KOPT-K1 (cell line): ENCODE measurements at regions not wholly inside any gene's neighbourhood (a gene's known extent, or its start where the extent isn't known, plus 50 kb on each side); places are given as distances from the start of the nearest gene placed in this dataset.
"Not testable (repeated sequence)": the region's sequence is repeated elsewhere in the genome, so short reads cannot be mapped to it uniquely, and the experiment has no call there.

ENCODE experiments used
- H3K27ac ChIP-seq: fragments of 200-600 bp; sonication (generic); 2 replicates; pipeline ENCODE4 v1.5.1; 2016; ENCODE audit warnings: antibody characterized with exemption, mild to moderate bottlenecking, low read depth, low read length; ENCODE audit not compliant: poor library complexity, severe bottlenecking
- H3K36me3 ChIP-seq: fragments of 200-600 bp; sonication (generic); 2 replicates; pipeline ENCODE4 v1.5.1; 2017; ENCODE audit warnings: antibody characterized with exemption, mild to moderate bottlenecking, low read length, moderate library complexity; ENCODE audit not compliant: insufficient read depth
- H3K9me3 ChIP-seq: fragments of 200-600 bp; sonication (generic); 2 replicates; pipeline ENCODE4 v1.5.1; 2017; ENCODE audit warnings: antibody characterized with exemption, low read length, mild to moderate bottlenecking; ENCODE audit not compliant: insufficient read depth, poor library complexity, severe bottlenecking

DNA sequence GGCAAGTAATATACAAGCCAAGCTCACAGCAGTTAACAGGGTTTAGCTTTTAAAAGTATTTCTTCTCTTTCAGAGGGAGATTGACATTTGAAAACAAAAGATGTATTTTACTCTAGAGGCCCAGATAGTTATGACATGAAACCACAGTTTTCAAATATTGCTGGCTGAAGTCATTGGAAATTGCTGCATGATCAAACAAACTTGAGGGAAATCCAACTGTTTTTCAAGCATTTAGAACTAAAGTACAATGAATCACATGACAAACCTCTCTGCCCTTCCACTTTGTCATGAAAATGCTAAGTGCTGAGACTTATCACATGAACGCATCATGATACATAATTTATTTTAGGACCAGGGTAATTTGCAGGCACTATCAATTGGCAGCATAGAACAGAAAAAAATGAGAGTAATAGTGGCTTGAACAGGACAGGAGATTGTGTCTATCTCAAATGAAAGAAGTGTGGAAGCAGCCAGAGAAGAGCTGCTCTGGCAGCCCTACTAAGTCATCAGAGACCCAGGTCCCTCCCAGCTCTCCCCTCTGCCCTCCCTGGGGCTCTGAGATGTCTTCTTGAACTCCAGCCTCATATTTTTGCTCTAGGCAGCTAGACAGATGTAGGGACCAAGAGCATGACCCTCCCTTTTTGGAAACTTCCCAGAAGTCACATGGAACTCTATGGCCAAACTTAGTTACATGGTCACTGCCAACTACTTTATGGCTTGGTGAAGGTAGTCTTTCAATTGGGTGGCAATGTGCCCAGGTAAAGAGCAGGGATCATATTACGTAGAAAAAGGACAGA is 90.1 kb upstream of the PELI2 start:
- H3K9me3 ChIP-seq = no peaks in the 10 kb centered on the region
- H3K27ac ChIP-seq = no peak overlapping the region
- no peaks in the 10 kb centered on the region for H3K36me3 ChIP-seq

- Histone ChIP-seq H3K9me3 (no peaks in the 10 kb centered on the region), H3K36me3 (no peaks in the 10 kb centered on the region), H3K27ac (no peak overlapping the region)
Observed at GRCh38 chr14:56036353-56036752, 81.9 kb upstream of the PELI2 start.

DNA sequence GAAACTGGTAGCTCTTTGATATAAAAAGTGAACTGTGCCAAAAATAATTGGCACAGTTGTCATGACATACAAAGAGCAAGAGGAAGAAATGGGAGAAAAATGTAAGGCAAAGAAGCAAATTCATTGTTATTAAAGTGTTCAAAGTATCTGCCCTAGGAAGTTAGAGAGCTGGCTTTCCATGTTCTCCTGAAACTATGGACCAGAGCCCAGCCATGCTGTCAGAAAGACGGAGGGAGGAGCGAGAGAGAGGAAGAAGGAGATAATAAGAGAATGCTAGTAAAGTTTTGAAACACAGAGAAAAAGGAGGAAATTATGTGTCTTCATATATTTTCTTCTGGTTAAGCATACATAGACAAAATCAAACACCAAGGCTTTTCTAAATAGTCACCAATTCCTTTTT is 78.1 kb upstream of the PELI2 start:
- Histone ChIP-seq H3K36me3 (no peaks in the 10 kb centered on the region), H3K27ac (no peak overlapping the region), H3K9me3 (no peaks in the 10 kb centered on the region)

DNA sequence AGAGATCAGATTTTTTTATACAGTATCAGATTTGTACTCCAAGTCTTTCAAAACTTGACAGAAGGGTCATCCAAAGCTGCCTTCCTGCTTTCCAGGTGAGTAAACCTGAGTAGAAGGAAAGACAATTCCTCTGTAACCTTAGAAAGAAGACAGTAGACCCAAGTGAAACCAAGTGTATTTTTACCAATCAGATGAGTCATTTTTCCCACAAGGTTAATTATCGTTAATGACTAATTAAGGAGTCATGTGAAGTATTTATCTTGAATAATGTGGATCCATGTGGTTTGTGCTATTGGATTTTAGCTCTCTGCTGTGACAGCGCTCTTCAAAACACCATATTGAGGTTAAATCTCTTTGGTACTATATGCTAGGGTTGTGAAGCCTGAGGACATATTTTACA is 74.0 kb upstream of the PELI2 start:
- Histone ChIP-seq H3K27ac (no peak overlapping the region), H3K9me3 (no peaks in the 10 kb centered on the region), H3K36me3 (no peaks in the 10 kb centered on the region)

GRCh38 chr14:56046546-56046945 is 71.7 kb upstream of the PELI2 start:
- H3K9me3 ChIP-seq = no peaks in the 10 kb centered on the region
- H3K36me3 ChIP-seq = no peaks in the 10 kb centered on the region

GRCh38 chr14:56046996-56047395 is 71.2 kb upstream of the PELI2 start:
- H3K9me3 ChIP-seq = no peaks in the 10 kb centered on the region
- no peak overlapping the region for H3K27ac ChIP-seq
- H3K36me3 ChIP-seq = no peaks in the 10 kb centered on the region

More at GRCh38 chr14:56046546-56046945, 71.7 kb upstream of the PELI2 start:
- H3K27ac ChIP-seq = no peak overlapping the region

DNA sequence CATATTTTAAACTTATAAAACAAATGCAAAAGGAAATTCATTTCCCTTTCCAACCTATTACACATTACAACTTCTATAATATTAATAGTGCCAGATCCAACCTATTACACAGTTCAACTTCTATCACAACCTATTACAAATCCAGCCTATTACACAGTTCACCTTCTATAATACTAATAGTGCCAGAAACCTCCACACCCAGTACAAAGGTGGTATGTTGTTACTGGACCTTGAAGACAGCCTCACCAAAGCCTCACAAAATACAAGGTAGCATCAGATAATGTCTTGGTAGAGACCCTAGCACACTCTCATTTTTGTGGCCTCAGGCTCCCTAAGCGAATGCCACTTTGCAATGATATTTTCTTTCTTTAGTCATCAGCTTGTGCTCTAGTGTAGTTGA is 68.7 kb upstream of the PELI2 start:
- no peaks in the 10 kb centered on the region for H3K9me3 ChIP-seq
- no peaks in the 10 kb centered on the region for H3K36me3 ChIP-seq
- H3K27ac ChIP-seq = no peak overlapping the region

DNA sequence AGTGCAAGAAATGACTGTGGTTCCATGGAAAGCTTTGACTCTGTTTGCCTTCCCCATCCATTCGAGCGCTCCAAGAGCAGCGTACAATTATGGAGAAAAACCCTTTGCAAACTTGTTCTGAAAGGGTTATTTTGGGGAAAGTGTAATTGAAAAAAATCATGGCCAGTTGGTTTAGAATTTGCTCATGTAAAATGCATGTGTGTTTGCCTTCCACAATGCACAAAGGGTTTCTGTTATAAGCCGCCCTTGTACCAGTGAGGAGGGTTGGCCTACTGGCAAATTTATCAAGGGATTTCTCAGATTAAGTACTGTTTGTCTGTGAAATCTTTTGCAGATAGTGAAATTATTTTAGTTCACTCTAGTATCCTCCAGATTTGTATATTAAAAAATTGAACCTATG is 62.7 kb upstream of the PELI2 start:
- Histone ChIP-seq H3K36me3 (no peaks in the 10 kb centered on the region), H3K27ac (no peak overlapping the region), H3K9me3 (no peaks in the 10 kb centered on the region)

DNA sequence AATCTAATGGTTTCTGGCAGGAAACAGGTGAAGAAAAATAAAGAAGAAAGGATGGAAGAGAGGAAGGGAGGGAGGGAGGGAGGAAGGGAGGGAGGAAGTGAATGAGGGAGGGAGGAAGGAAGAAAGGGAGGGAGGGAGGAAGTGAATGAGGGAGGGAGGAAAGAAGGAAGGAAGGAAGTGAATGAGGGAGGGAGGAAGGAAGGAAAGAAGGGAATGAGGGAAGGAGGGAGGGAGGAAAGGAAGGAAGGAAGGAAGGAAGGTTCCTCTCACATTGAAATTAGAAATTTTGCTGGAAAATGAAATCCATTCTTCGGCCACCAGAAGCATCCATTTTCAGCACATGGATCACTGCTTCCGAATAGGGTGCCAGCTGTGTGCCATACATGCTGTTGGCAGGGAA is 62.2 kb upstream of the PELI2 start:
- Histone ChIP-seq H3K36me3 (no peaks in the 10 kb centered on the region), H3K9me3 (no peaks in the 10 kb centered on the region), H3K27ac (no peak overlapping the region)

DNA sequence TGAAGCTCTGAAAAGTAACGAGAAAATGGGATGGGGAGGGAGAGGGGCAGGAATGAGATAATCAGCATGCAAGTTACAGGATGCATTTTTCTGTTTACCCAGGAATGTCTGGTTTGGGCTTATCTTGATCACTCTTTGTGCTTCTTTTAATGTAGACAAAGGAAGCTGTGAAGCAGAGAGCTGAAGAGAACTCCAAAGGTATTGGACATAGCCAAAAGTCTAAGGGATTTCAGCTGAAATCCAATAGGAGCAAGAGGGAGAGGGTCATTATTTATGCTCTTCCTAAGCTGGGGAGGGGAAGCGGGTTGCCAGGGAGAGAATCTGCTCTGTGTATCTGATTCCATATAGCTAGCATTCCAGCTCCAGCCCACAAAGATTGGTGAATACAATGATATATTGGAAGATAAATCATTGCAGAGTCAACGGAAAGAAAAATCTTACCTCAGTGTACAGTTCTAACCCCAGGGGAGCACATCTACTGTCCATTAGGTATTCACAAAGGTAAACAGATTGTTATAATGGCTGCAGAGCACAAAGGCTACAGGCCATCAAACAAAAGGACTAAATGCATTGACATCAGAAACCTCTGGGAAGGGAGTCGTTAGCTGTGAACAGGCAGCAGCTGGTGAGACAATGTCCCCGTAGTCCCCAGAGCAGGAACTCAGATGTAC is 61.0 kb upstream of the PELI2 start:
- no peaks in the 10 kb centered on the region for H3K9me3 ChIP-seq
- H3K36me3 ChIP-seq = no peaks in the 10 kb centered on the region
- no peak overlapping the region for H3K27ac ChIP-seq

GRCh38 chr14:56057767-56058166 is 60.4 kb upstream of the PELI2 start:
- Histone ChIP-seq H3K36me3 (no peaks in the 10 kb centered on the region), H3K27ac (no peak overlapping the region), H3K9me3 (no peaks in the 10 kb centered on the region)

DNA sequence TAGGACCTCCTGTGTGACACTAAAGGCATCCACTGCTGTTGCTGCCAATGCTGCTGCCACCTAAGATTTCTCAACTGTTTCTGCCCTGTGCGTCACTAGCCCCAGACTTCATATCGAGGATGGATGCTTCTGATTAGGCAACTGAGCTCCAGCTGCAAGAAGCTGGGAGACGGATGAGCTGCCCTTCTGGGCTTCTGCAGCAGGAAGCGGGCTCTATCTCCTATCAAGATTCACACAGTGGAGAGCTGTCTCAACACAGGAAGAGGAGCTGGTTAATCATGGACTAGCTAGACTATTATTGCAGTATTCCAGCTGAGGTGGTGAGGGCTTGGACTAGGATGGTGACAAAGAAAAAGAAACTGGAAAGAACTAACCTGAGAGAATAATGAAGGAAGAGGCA is 59.2 kb upstream of the PELI2 start:
- Histone ChIP-seq H3K9me3 (no peaks in the 10 kb centered on the region), H3K36me3 (no peaks in the 10 kb centered on the region), H3K27ac (no peak overlapping the region)

DNA sequence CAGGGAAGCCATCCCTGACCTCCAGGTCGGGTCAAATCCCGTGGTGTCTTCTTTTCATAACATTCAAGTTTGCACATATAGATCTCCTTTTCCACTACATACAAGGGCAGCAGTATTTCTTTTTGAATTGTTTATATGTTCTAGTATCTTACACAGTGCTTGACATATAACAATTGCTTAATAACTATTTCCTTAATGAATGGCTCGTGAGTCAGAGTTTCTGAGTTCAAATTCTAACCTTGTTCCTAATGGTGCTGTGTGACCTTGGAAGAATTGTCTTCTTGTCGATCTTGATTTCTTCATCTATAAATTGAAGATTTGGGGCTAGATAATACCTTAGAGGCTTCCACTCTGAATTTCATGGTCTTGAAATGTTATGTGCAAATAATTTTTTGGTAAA is 57.2 kb upstream of the PELI2 start:
- Histone ChIP-seq H3K27ac (no peak overlapping the region), H3K9me3 (no peaks in the 10 kb centered on the region), H3K36me3 (no peaks in the 10 kb centered on the region)

GRCh38 chr14:56063131-56063530 is 55.1 kb upstream of the PELI2 start:
- Histone ChIP-seq H3K27ac (no peak overlapping the region), H3K36me3 (no peaks in the 10 kb centered on the region), H3K9me3 (no peaks in the 10 kb centered on the region)

GRCh38 chr14:56064513-56064912 is 53.7 kb upstream of the PELI2 start:
- Histone ChIP-seq H3K27ac (no peak overlapping the region), H3K9me3 (no peaks in the 10 kb centered on the region), H3K36me3 (no peaks in the 10 kb centered on the region)

DNA sequence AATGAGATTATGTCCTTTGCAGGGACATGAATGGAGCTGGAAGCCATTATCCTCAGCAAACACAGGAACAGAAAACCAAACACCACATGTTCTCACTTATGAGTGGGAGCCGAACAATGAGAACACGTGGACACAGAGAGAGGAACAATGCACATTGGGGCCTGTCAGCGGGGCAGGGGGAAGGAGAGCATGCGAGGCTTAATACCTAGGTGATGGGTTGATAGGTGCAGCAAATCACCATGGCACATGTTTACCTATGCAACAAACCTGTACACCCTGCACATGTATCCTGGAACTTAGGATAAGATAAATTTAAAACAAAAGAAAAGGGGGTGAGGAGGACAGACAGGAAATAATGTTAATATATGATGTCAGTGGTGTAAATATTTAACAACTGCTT is 53.0 kb upstream of the PELI2 start:
- not testable (repeated sequence) for H3K9me3 ChIP-seq, H3K27ac ChIP-seq, H3K36me3 ChIP-seq
